GM12892 (cell line): ENCODE measurements at regions not wholly inside any gene's neighbourhood (a gene's known extent, or its start where the extent isn't known, plus 50 kb on each side); places are given as distances from the start of the nearest gene placed in this dataset.

Source experiments
- POLR2A ChIP-seq: IDR thresholded peaks from 2 replicates; pipeline ENCODE4 v1.6.1; 2011; ENCODE audit warnings: low read depth, low read length, control low read depth
- POLR2AphosphoS5 ChIP-seq: IDR thresholded peaks from 2 replicates; pipeline ENCODE4 v1.6.1; 2011; ENCODE audit warnings: low read depth, low read length, control low read depth

- TF ChIP-seq POLR2A (no peak), POLR2AphosphoS5 (no peak)
These were observed 76.3 kb upstream of the RBBP8 start for GRCh38 chr18:22856870-22857269.
